Endothelial cell of umbilical vein (primary cell): ENCODE measurements at regions not wholly inside any gene's neighbourhood (a gene's known extent, or its start where the extent isn't known, plus 50 kb on each side); places are given as distances from the start of the nearest gene placed in this dataset.

Source experiments
- BruUV-seq: library from RNA; stranded (reverse); fragments of 400-500 nt; replicated peaks from 2 replicates; lab custom pipeline; 2021; lab: Mats Ljungman, UMichigan
- CTCF ChIA-PET: fragments of 300-600, 350-600 bp; sonication (Branson Sonifier 250); formaldehyde crosslinking; loops from one replicate; lab custom pipeline; 2021; ENCODE audit warnings: antibody characterized with exemption, inconsistent platforms; lab: Charles Lee
- POLR2A ChIA-PET: fragments of 300-600, 350-600 bp; sonication (Branson Sonifier 250); formaldehyde crosslinking; loops from one replicate; lab custom pipeline; 2021; ENCODE audit warnings: antibody characterized with exemption, inconsistent platforms; lab: Charles Lee
- DNase-seq: peaks from one replicate; pipeline ENCODE4 v3.0.0-alpha.2; 2011; ENCODE audit warnings: low read depth, low spot score
- FAIRE-seq: peaks from 2 replicates; lab custom pipeline; 2011; peaks lifted over from hg19 to GRCh38; lab: Jason Lieb, UNC
- H2AFZ ChIP-seq: 2 replicates; pipeline ENCODE4 v1.6.0; 2012; ENCODE audit warnings: low read depth, low read length, control low read depth, inconsistent platforms
- H3K27ac ChIP-seq: 2 replicates; pipeline ENCODE4 v1.5.1; 2011; ENCODE audit warnings: low read depth, mild to moderate bottlenecking, control low read depth, low read length, moderate library complexity; ENCODE audit not compliant: insufficient read depth
- H3K27me3 ChIP-seq, 2 experiments: 2 replicates each; pipeline versions ENCODE4 v1.6.0 to v1.6.1; 2011; ENCODE audit warnings: low read length in 2 of 2, mixed read lengths in 1 of 2; ENCODE audit not compliant: control insufficient read depth in 2 of 2, insufficient read depth in 2 of 2
- H3K36me3 ChIP-seq, 2 experiments: 2 replicates in 1 of 2; 3 replicates in 1 of 2; pipeline ENCODE4 v1.5.1; 2011; ENCODE audit warnings: low read length in 2 of 2, mild to moderate bottlenecking in 1 of 2, moderate library complexity in 1 of 2; ENCODE audit not compliant: control insufficient read depth in 2 of 2, insufficient read depth in 2 of 2; ENCODE audit errors: extremely low read depth in 1 of 2
- H3K4me1 ChIP-seq: 3 replicates; pipeline ENCODE4 v1.5.1; 2011; ENCODE audit warnings: mild to moderate bottlenecking, low read length; ENCODE audit not compliant: control insufficient read depth, insufficient read depth; ENCODE audit errors: extremely low read depth
- H3K4me2 ChIP-seq: 2 replicates; pipeline ENCODE4 v1.6.1; 2011; ENCODE audit warnings: low read length, control low read depth, mixed read lengths; ENCODE audit not compliant: insufficient read depth
- H3K4me3 ChIP-seq, 3 experiments: fragments of 200-600 bp in 1 of 3; sonication (generic), shearing (Covaris generic) in 1 of 3; replicated peaks in 1 of 3; 2 replicates each; pipeline ENCODE4 v1.5.1; 2011 to 2016; ENCODE audit warnings: control low read depth in 3 of 3, low read length in 3 of 3, mild to moderate bottlenecking in 2 of 3, inconsistent platforms in 1 of 3, low read depth in 1 of 3, moderate library complexity in 1 of 3; ENCODE audit not compliant: insufficient read depth in 1 of 3
- H3K79me2 ChIP-seq: 2 replicates; pipeline ENCODE4 v1.6.0; 2012; ENCODE audit warnings: low read length, inconsistent platforms; ENCODE audit not compliant: control insufficient read depth, insufficient read depth
- H3K9ac ChIP-seq: replicated peaks from 2 replicates; pipeline ENCODE3; 2011; ENCODE audit warnings: low read length, control low read depth; ENCODE audit not compliant: insufficient read depth; ENCODE audit errors: extremely low read depth
- H3K9me1 ChIP-seq: replicated peaks from 3 replicates; pipeline ENCODE4 v1.6.0; 2011; ENCODE audit warnings: mild to moderate bottlenecking, low read length; ENCODE audit not compliant: control insufficient read depth, insufficient read depth; ENCODE audit errors: extremely low read depth
- H3K9me3 ChIP-seq: replicated peaks from 2 replicates; pipeline ENCODE4 v1.5.1; 2012; ENCODE audit warnings: low read length, inconsistent platforms; ENCODE audit not compliant: control insufficient read depth, insufficient read depth
- H4K20me1 ChIP-seq: replicated peaks from 2 replicates; pipeline ENCODE3; 2011; ENCODE audit warnings: mild to moderate bottlenecking, low read length; ENCODE audit not compliant: control insufficient read depth, insufficient read depth; ENCODE audit errors: extremely low read depth
- EZH2 ChIP-seq: IDR thresholded peaks from 2 replicates; pipeline ENCODE4 v1.6.1; 2012; ENCODE audit warnings: borderline replicate concordance, low read depth, mild to moderate bottlenecking, moderate library complexity, low read length, inconsistent platforms; ENCODE audit not compliant: severe bottlenecking
- FOS ChIP-seq: IDR thresholded peaks from 2 replicates; pipeline ENCODE4 v1.6.1; 2011; ENCODE audit warnings: mild to moderate bottlenecking, low read length, moderate library complexity, borderline replicate concordance; ENCODE audit not compliant: insufficient read depth
- GATA2 ChIP-seq: IDR thresholded peaks from 2 replicates; pipeline ENCODE4 v1.7.0; 2011; ENCODE audit warnings: low read depth, mild to moderate bottlenecking, moderate library complexity, mixed read lengths, low read length; ENCODE audit not compliant: insufficient read length, insufficient read depth
- JUN ChIP-seq: IDR thresholded peaks from 2 replicates; pipeline ENCODE4 v1.6.1; 2011; ENCODE audit warnings: borderline replicate concordance, low read depth; ENCODE audit not compliant: insufficient read length, insufficient read depth
- MAX ChIP-seq: IDR thresholded peaks from 2 replicates; pipeline ENCODE4 v1.6.1; 2011; ENCODE audit not compliant: insufficient read depth, insufficient read length
- MYC ChIP-seq: IDR thresholded peaks from one replicate; pipeline ENCODE4 v1.6.1; 2011; ENCODE audit warnings: mild to moderate bottlenecking, low read depth, low read length
- dilution Hi-C: fragments of 300-500 bp; cut with MboI; formaldehyde crosslinking; loops from one replicate; pipeline ENCODE4 v1.15.0; 2019; ENCODE audit warnings: low sequenced_read_pairs; ENCODE audit not compliant: extremely low pct_ligation_motif_present
- intact Hi-C: fragments of 100-400 bp; cut with micrococcal nuclease; formaldehyde crosslinking; loops from one replicate; pipeline ENCODE4 v1.10.0; 2022
- TF ChIP-seq, protein P1 (sequence below), 2 donors: IDR thresholded peaks; 1 replicate in 1 of 2; 2 replicates in 1 of 2; pipeline ENCODE4 v1.5.1; 2011; ENCODE audit warnings: low read length in 2 of 2, mild to moderate bottlenecking in 2 of 2, moderate library complexity in 2 of 2, control low read depth in 1 of 2, inconsistent platforms in 1 of 2, low read depth in 1 of 2; ENCODE audit not compliant: insufficient read depth in 1 of 2; ENCODE audit errors: extremely low read depth in 1 of 2

GRCh38 chr16:87121816-87122215, 195.4 kb downstream of the C16orf95 start:
- no peak for TF ChIP-seq EZH2
- TF ChIP-seq MYC, result no peak
- no peak for TF ChIP-seq GATA2
- TF ChIP-seq MAX, result no peak
- TF ChIP-seq, protein P1, sequence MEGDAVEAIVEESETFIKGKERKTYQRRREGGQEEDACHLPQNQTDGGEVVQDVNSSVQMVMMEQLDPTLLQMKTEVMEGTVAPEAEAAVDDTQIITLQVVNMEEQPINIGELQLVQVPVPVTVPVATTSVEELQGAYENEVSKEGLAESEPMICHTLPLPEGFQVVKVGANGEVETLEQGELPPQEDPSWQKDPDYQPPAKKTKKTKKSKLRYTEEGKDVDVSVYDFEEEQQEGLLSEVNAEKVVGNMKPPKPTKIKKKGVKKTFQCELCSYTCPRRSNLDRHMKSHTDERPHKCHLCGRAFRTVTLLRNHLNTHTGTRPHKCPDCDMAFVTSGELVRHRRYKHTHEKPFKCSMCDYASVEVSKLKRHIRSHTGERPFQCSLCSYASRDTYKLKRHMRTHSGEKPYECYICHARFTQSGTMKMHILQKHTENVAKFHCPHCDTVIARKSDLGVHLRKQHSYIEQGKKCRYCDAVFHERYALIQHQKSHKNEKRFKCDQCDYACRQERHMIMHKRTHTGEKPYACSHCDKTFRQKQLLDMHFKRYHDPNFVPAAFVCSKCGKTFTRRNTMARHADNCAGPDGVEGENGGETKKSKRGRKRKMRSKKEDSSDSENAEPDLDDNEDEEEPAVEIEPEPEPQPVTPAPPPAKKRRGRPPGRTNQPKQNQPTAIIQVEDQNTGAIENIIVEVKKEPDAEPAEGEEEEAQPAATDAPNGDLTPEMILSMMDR (IDR thresholded peaks at IDR 0.05; ENCODE audit: extremely low read depth in 1 of 2, insufficient read depth in 1 of 2, low read depth in 1 of 2, low read length in 2 of 2), result no peak
- no peak for TF ChIP-seq FOS
- TF ChIP-seq JUN, result no peak
- no peak for FAIRE-seq
- H3K4me2 ChIP-seq, result no peak overlapping the region
- no peaks in the 10 kb centered on the region for H3K9me3 ChIP-seq
- no peaks in the 10 kb centered on the region for H3K79me2 ChIP-seq
- DNase-seq, result no peak
- H2AFZ ChIP-seq, result no peak overlapping the region
- no peak overlapping the region for H3K4me3 ChIP-seq
- BruUV-seq, result no TSS peak
- dilution Hi-C loops, result no loop called here
- no peak overlapping the region for H3K9ac ChIP-seq
- H3K9me1 ChIP-seq, result no peaks in the 10 kb centered on the region
- no peaks in the 10 kb centered on the region for H4K20me1 ChIP-seq
- H3K27ac ChIP-seq, result no peak overlapping the region
- intact Hi-C loops, result no loop called here
- peaks cover 0 to 1% of the 10 kb centered on the region in 2 experiments for H3K27me3 ChIP-seq
- POLR2A ChIA-PET, result no interaction called here
- peaks cover 5% of the 10 kb centered on the region for H3K4me1 ChIP-seq
- CTCF ChIA-PET, result interaction anchor here (0.9 to 1.4 kb wide), 5 partner anchors 16 to 557 kb away, joined by 3 to 5 read pairs (median 3); no protein-coding TSS in a partner anchor
- no peaks in the 10 kb centered on the region for H3K36me3 ChIP-seq
